ENCODE measurements at regions not wholly inside any gene's neighbourhood (a gene's known extent, or its start where the extent isn't known, plus 50 kb on each side); places are given as distances from the start of the nearest gene placed in this dataset.

DNA sequence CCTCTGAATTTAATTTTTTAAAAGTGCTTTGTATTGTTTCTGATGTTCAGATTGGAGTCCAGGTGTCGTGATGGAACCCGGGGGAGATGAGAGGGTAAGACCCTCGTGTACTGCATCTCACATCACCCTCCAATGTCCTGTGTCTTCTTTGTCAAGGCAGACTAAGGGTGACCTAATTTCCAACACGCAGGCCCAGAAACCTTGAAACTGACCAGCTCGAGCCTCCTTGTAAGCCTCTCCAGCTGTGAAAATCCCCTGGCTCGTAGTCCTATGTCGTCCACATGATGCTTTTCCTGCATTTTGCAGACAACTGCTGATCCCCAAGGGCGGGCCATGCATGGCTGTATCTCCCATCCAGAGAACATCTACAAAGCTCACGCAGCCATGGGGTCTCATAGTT lies 220.2 kb downstream of the ARHGAP12 start (continued):
- TF ChIP-seq PREB (CRISPR knock-in tag; IDR thresholded peaks at IDR 0.05) = no peak

GRCh38 chr10:31708046-31708445 lies 220.6 kb downstream of the ARHGAP12 start:
- no peaks in the 10 kb centered on the region for H3K9me3 ChIP-seq (replicated peaks; ENCODE audit: control insufficient read depth, insufficient read depth, low read depth, low read length)
- H3K9me1 ChIP-seq (ENCODE audit: control insufficient read depth, insufficient read depth, low read length) = no peaks in the 10 kb centered on the region
- FAIRE-seq = no peak
- H3K27ac ChIP-seq (ENCODE audit: extremely low read depth, low read depth, low read length) = no peak overlapping the region
- ChIA-PET POLR2A (no interaction called here), CTCF (ENCODE audit: low intra/inter-chr PET ratio) (interaction anchor here (1.3 kb wide), 1 partner anchor 101 kb away, joined by 3 read pairs; no protein-coding TSS in a partner anchor)
- BruUV-seq (replicated peaks) = no TSS peak
- H3K4me3 ChIP-seq = no peak overlapping the region
- H4K20me1 ChIP-seq (replicated peaks; ENCODE audit: control insufficient read depth, insufficient read depth, low read length) = no peaks in the 10 kb centered on the region
- in situ Hi-C loops (cut with MboI) (no loop called here), intact Hi-C loops (cut with micrococcal nuclease) (no loop called here)
- DNase-seq (ENCODE audit: extremely low read depth in 1 of 4, low spot score in 3 of 4) = no peak
- H3K4me2 ChIP-seq (ENCODE audit: insufficient read depth, low read length) = no peak overlapping the region
- H3K36me3 ChIP-seq (ENCODE audit: control insufficient read depth, insufficient read depth, low read length) = no peaks in the 10 kb centered on the region
- H2AFZ ChIP-seq (ENCODE audit: low read depth, low read length) = no peak overlapping the region
- no peak for ATAC-seq
- TF ChIP-seq, protein P1, sequence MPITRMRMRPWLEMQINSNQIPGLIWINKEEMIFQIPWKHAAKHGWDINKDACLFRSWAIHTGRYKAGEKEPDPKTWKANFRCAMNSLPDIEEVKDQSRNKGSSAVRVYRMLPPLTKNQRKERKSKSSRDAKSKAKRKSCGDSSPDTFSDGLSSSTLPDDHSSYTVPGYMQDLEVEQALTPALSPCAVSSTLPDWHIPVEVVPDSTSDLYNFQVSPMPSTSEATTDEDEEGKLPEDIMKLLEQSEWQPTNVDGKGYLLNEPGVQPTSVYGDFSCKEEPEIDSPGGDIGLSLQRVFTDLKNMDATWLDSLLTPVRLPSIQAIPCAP (CRISPR knock-in tag; IDR thresholded peaks at IDR 0.05; ENCODE audit: borderline replicate concordance) = no peak
- TF ChIP-seq, protein P2, sequence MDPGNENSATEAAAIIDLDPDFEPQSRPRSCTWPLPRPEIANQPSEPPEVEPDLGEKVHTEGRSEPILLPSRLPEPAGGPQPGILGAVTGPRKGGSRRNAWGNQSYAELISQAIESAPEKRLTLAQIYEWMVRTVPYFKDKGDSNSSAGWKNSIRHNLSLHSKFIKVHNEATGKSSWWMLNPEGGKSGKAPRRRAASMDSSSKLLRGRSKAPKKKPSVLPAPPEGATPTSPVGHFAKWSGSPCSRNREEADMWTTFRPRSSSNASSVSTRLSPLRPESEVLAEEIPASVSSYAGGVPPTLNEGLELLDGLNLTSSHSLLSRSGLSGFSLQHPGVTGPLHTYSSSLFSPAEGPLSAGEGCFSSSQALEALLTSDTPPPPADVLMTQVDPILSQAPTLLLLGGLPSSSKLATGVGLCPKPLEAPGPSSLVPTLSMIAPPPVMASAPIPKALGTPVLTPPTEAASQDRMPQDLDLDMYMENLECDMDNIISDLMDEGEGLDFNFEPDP (CRISPR knock-in tag; IDR thresholded peaks at IDR 0.05) = no peak
- TF ChIP-seq, protein P3, sequence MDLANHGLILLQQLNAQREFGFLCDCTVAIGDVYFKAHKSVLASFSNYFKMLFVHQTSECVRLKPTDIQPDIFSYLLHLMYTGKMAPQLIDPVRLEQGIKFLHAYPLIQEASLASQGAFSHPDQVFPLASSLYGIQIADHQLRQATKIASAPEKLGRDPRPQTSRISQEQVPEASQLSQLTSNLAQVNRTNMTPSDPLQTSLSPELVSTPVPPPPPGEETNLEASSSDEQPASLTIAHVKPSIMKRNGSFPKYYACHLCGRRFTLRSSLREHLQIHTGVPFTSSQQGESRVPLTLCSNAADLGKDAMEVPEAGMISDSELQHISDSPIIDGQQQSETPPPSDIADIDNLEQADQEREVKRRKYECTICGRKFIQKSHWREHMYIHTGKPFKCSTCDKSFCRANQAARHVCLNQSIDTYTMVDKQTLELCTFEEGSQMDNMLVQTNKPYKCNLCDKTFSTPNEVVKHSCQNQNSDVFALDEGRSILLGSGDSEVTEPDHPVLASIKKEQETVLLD (IDR thresholded peaks at IDR 0.05) = no peak
- no peak for TF ChIP-seq UBTF (IDR thresholded peaks at IDR 0.05; ENCODE audit: borderline replicate concordance in 1 of 2, low read depth in 2 of 2, low read length in 2 of 2)
- TF ChIP-seq POLR2B (IDR thresholded peaks at IDR 0.05; ENCODE audit: low read depth, partially characterized antibody) = no peak
- TF ChIP-seq, protein P4, sequence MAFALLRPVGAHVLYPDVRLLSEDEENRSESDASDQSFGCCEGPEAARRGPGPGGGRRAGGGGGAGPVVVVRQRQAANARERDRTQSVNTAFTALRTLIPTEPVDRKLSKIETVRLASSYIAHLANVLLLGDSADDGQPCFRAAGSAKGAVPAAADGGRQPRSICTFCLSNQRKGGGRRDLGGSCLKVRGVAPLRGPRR (CRISPR knock-in tag; IDR thresholded peaks at IDR 0.05) = no peak
- TF ChIP-seq EHMT2 (IDR thresholded peaks at IDR 0.05) = no peak
- no peak for TF ChIP-seq CREB1 (IDR thresholded peaks at IDR 0.05)
- TF ChIP-seq CREB1 (CRISPR knock-in tag; IDR thresholded peaks at IDR 0.05) = no peak
- TF ChIP-seq ZNF224 (CRISPR knock-in tag; IDR thresholded peaks at IDR 0.05) = no peak
- no peaks in the 10 kb centered on the region for H3K27me3 ChIP-seq (ENCODE audit: control insufficient read depth in 2 of 2, insufficient read depth in 2 of 2, low read length in 2 of 2)
- WGBS (ENCODE audit: insufficient coverage, low coverage, missing lambda C conversion rate) = 4% methylated on average over 3 of the region's 3 CpGs
- H3K4me1 ChIP-seq (replicated peaks in 1 of 2; ENCODE audit: control insufficient read depth in 2 of 2, insufficient read depth in 2 of 2, low read length in 2 of 2) = no peaks in the 10 kb centered on the region
- H3K9ac ChIP-seq (ENCODE audit: insufficient read depth in 1 of 2, low read depth in 2 of 2, low read length in 2 of 2) = no peak overlapping the region
- H3K79me2 ChIP-seq (ENCODE audit: control insufficient read depth, insufficient read depth, low read length) = no peaks in the 10 kb centered on the region
